ENCODE measurements at regions not wholly inside any gene's neighbourhood (a gene's known extent, or its start where the extent isn't known, plus 50 kb on each side); places are given as distances from the start of the nearest gene placed in this dataset.

GRCh38 chr1:182259229-182259872, 132.2 kb downstream of the GLUL start (continued):
- TF ChIP-seq ZNF511 (CRISPR knock-in tag; IDR thresholded peaks at IDR 0.05) (no peak; the same call in 1 of the 2 replicates), NFIC (IDR thresholded peaks at IDR 0.05) (peak; percentile 80), ZNF280A (IDR thresholded peaks at IDR 0.05; ENCODE audit: low read depth, partially characterized antibody) (no peak), KDM4B (IDR thresholded peaks at IDR 0.05; ENCODE audit: borderline replicate concordance in 2 of 2, low read depth in 1 of 2) (no peak), JUNB (CRISPR knock-in tag; conservative IDR thresholded peaks at IDR 0.05) (peak; percentile 51; the same call in 1 of the 2 replicates), MTA3 (IDR thresholded peaks at IDR 0.05; ENCODE audit: borderline replicate concordance) (peak; percentile 87; the same call in 1 of the 2 replicates), ZNF175 (CRISPR knock-in tag; IDR thresholded peaks at IDR 0.05; ENCODE audit: low read depth) (peak; percentile 91), SAFB (IDR thresholded peaks at IDR 0.05; ENCODE audit: borderline replicate concordance, low read depth, low read length) (no peak), CXXC5 (CRISPR knock-in tag; IDR thresholded peaks at IDR 0.05) (peak; percentile 80), NKRF (IDR thresholded peaks at IDR 0.05; ENCODE audit: borderline replicate concordance) (no peak), ATF7 (IDR thresholded peaks at IDR 0.05) (peak; percentile 69), MAFF (IDR thresholded peaks at IDR 0.05; ENCODE audit: low read length) (no peak), WHSC1 (IDR thresholded peaks at IDR 0.05; ENCODE audit: low read length) (no peak), ZNF561 (CRISPR knock-in tag; conservative IDR thresholded peaks at IDR 0.05) (0 out of 2 replicates have a peak, but pooled peaks have one; percentile 43), SMARCB1 (IDR thresholded peaks at IDR 0.05; ENCODE audit: insufficient read length, low read depth) (no peak), ZNF41 (CRISPR knock-in tag; conservative IDR thresholded peaks at IDR 0.05) (peak; percentile 60; the same call in 1 of the 2 replicates), ZNF384 (IDR thresholded peaks at IDR 0.05; ENCODE audit: low read depth, low read length) (no peak), THRAP3 (IDR thresholded peaks at IDR 0.05; ENCODE audit: borderline replicate concordance) (no peak), DIDO1 (tag; IDR thresholded peaks at IDR 0.05; ENCODE audit: low read depth) (no peak), TBP (optimal IDR thresholded peaks at IDR 0.05; ENCODE audit: low read depth, low read length) (no peak), POLR2B (IDR thresholded peaks at IDR 0.05; ENCODE audit: low read depth, partially characterized antibody) (peak; percentile 48), NR2C2 (CRISPR knock-in tag; IDR thresholded peaks at IDR 0.05) (peak; percentile 46; the same call in 1 of the 2 replicates), NR2C2 (tag; IDR thresholded peaks at IDR 0.05) (peak; percentile 87), DDX20 (tag; IDR thresholded peaks at IDR 0.05; ENCODE audit: low read depth) (peak; percentile 33; the same call in 1 of the 2 replicates), PML (IDR thresholded peaks at IDR 0.05; ENCODE audit: low read length) (no peak), HNRNPLL (IDR thresholded peaks at IDR 0.05; ENCODE audit: low read depth, low read length, poor library complexity, severe bottlenecking) (no peak)

All from K562 (cell line).